IPS-15b (cell line): ENCODE measurements at regions not wholly inside any gene's neighbourhood (a gene's known extent, or its start where the extent isn't known, plus 50 kb on each side); places are given as distances from the start of the nearest gene placed in this dataset.
A peak's percentile ranks its signal among the peaks of the same experiment; 100 is the strongest.
"Not testable (repeated sequence)": the region's sequence is repeated elsewhere in the genome, so short reads cannot be mapped to it uniquely, and the experiment has no call there.

Experiments used
- H3K27me3 ChIP-seq: one replicate; pipeline ENCODE4 v1.6.1; 2013; ENCODE audit warnings: low read length; ENCODE audit not compliant: control insufficient read depth, insufficient read depth
- H3K36me3 ChIP-seq: one replicate; pipeline ENCODE4 v1.6.1; 2013; ENCODE audit warnings: low read length; ENCODE audit not compliant: control insufficient read depth, insufficient read depth
- H3K4me1 ChIP-seq: one replicate; pipeline ENCODE4 v1.6.1; 2013; ENCODE audit warnings: mild to moderate bottlenecking, low read length; ENCODE audit not compliant: control insufficient read depth, insufficient read depth
- H3K4me3 ChIP-seq: one replicate; pipeline ENCODE4 v1.5.1; 2013; ENCODE audit warnings: low read depth, low read length
- H3K9ac ChIP-seq: one replicate; pipeline ENCODE4 v1.6.1; 2013; ENCODE audit warnings: low read depth, mild to moderate bottlenecking, low read length
- H3K9me3 ChIP-seq: one replicate; pipeline ENCODE4 v1.6.1; 2013; ENCODE audit warnings: mild to moderate bottlenecking, low read length; ENCODE audit not compliant: control insufficient read depth, insufficient read depth

DNA sequence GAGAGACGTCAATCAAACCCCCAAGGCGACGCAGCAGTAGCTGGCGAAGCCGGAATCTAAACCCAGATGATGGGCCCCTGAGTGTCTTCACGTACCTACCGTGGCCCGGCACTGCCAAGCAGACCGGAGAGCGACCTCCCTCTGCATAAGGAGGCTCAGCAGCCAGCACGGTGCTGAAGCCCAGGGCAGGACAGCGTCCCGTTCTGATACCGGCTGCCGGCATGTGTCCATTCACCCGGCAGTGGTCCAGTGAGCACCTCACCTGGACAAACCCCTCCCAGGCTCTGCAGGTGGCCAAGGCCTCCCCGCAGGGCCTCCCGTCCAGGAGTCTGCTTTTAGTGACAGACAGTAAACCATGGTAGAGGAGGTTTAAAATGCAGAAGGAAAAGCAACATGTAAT lies 142.0 kb downstream of the BRD1 start:
- H3K4me3 ChIP-seq: no peak overlapping the region
- H3K27me3 ChIP-seq: no peaks in the 10 kb centered on the region
- no peaks in the 10 kb centered on the region for H3K4me1 ChIP-seq
- H3K9me3 ChIP-seq: no peaks in the 10 kb centered on the region
- no peaks in the 10 kb centered on the region for H3K36me3 ChIP-seq
- no peak overlapping the region for H3K9ac ChIP-seq

DNA sequence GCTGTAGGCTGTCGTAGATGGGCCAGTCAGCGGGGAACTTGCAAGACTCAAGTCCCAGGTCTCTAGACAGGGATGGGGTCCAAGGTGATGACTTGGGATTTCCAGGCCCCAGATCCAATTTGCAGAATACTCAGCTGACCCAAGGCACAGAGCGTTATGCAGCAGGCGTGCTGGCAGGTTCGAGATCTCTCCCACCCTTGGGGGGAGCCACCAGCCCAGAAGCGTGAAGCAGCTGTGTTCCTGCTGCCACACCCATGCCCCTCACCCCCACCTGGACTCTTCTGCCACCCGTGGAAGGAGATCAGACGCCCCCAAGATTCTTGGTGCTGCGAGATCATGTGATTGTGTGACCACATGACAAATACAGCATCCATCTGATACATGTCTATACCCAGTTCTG lies 142.6 kb downstream of the BRD1 start:
- no peaks in the 10 kb centered on the region for H3K36me3 ChIP-seq
- H3K9me3 ChIP-seq: no peaks in the 10 kb centered on the region
- H3K4me3 ChIP-seq: no peak overlapping the region
- no peak overlapping the region for H3K9ac ChIP-seq
- H3K4me1 ChIP-seq: no peaks in the 10 kb centered on the region
- H3K27me3 ChIP-seq: no peaks in the 10 kb centered on the region

DNA sequence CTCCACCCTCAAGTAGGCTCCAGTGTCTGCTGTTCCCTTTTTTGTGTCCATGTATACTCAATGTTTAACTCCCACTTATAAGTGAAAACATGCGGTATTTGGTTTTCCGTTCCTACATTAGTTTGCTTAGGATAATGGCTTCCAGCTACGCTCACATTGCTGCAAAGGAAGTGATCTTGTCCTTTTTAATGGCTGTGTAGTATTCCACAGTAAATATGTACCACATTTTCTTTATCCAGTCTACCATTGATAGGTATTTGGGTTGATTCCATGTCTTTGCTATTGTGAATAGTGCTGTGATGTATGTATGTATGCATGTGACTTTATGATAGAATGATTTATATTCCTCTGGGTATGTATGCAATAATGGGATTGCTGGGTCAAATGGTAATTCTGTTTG lies 144.6 kb downstream of the BRD1 start:
- no peaks in the 10 kb centered on the region for H3K27me3 ChIP-seq

DNA sequence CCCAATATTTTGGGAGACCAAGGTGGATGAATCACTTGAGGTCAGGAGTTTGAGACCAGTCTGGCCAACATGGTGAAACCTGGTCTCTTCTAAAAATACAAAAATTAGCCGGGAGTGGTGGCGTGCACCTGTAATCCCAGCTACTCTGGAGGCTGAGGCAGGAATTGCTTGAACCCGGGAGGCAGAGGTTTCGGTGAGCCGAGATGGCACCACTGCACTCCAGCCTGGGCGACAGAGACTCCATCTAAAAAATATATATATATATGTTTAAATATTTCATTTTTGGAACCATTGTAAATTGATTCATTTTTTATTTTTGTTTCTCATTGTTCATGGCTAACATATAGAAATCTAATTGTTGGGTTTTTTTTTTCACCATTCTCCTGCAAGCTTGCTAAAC lies 146.9 kb downstream of the BRD1 start:
- not testable (repeated sequence) for H3K27me3 ChIP-seq, H3K9me3 ChIP-seq, H3K4me3 ChIP-seq, H3K36me3 ChIP-seq, H3K4me1 ChIP-seq, H3K9ac ChIP-seq

More for the DNA sequence above, 144.6 kb downstream of the BRD1 start:
- Histone ChIP-seq H3K36me3 (no peaks in the 10 kb centered on the region), H3K9ac (no peak overlapping the region), H3K4me1 (no peaks in the 10 kb centered on the region), H3K9me3 (no peaks in the 10 kb centered on the region), H3K4me3 (no peak overlapping the region)

DNA sequence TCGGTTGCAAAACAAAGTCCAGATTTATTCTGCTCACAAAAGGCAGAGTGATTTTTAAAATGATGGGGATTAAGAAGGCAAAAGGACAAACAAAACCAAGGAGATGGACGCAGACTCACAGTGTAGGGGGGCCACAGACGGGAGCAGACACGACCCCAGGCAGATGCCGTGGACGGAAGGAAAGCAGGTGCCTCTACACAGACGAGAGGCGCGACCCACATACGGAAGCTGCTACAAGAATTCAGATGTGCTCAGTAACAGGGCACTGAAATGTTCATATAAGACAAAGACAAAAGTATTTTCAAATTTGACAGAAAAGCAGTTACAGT lies 148.9 kb downstream of the BRD1 start:
- no peaks in the 10 kb centered on the region for H3K36me3 ChIP-seq
- no peak overlapping the region for H3K4me3 ChIP-seq
- no peaks in the 10 kb centered on the region for H3K9me3 ChIP-seq
- no peaks in the 10 kb centered on the region for H3K4me1 ChIP-seq
- H3K9ac ChIP-seq: no peak overlapping the region
- peaks cover 6% of the 10 kb centered on the region for H3K27me3 ChIP-seq

DNA sequence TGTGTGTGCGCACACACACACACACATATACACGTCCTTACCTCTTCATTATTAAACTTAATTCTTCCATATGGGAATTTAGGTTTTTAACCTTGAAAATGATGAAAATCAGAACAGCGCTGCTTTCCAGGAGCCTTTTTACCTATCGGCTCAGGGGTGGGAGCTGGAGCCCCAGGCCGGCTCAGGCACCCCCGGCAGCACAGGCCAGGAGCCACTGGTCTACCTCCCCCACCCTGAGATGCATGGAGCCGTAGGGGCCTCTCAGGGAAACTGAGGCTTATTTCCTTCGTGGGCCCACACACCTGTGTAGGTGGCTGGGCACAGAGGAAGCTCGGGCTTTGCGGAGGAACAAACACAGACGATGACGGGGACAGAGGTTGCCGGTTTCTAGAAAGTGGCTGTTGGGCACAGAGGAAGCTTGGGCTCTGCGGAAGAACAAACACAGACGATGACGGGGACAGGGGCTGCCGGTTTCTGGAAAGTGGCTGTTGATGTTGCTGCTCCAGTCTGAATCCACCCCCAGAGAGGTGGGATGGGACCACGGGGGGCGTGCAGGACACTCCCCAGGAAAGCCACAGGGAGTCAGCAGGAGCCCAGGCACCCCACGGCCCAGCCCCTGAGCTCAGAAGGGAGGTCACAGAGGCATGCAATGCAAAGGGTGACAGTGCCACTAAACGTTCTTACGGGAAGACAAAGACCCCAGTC lies 149.4 kb downstream of the BRD1 start:
- Histone ChIP-seq H3K9ac (no peak overlapping the region), H3K9me3 (no peaks in the 10 kb centered on the region), H3K4me1 (no peaks in the 10 kb centered on the region), H3K4me3 (no peak overlapping the region), H3K36me3 (no peaks in the 10 kb centered on the region), H3K27me3 (peaks cover 8% of the 10 kb centered on the region)

DNA sequence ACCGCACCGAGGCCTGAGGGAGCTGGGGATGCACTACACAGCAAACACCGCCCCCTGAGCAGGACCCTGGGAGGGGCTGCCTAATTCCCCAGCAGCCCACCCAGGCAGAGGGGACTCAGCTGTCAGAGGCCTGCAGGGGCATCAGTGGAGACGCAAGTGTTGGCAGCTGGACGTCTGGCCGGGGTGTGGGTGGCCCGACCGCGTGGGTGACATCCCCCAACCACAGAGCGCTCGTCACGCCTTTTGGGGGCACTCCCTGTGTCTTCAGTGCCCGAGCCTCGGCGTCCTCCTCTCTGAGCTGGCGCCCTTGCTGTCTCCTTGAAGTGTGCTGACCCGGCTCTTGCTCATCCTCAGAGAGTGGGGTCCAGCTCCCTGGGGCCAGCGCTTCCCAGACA lies 150.2 kb downstream of the BRD1 start:
- Histone ChIP-seq H3K4me1 (no peaks in the 10 kb centered on the region), H3K9ac (no peak overlapping the region), H3K36me3 (no peaks in the 10 kb centered on the region), H3K9me3 (no peaks in the 10 kb centered on the region), H3K4me3 (no peak overlapping the region), H3K27me3 (peaks cover 14% of the 10 kb centered on the region)

DNA sequence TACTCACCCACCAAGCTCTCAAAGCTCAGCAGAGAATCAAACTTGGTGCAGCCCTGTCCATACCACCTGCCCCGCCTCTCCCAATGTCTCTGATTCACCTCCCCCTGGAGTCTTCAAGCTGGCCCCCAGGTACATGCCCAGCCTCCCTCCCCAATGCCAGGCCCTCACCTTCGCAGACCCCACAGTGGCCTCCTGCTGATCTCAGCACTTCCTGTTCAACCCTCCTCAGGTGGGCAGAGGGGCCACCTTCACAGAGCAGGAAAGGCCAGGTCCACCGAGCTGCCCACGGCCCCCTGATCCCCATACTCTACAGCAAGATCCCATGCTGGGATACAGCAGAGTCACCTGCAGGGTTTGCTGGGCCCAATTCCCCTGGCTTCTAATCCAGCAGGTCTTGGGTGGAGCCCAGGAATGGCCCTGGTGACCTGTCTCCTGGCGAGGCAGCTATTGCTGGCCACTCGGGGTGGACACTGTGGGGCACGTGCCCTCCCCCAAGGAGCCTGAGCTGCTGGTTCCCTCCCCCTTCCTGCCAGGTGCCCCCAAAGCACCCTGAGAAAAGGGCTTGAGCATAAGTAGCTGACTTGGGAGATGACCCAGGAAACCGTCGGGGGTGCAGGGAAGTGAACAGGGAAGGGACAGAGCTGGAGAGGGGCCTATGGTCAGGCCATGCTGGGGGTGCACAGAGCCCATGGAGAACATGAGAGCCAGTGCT lies 150.7 kb downstream of the BRD1 start:
- Histone ChIP-seq H3K9ac (no peak overlapping the region), H3K36me3 (no peaks in the 10 kb centered on the region), H3K27me3 (peaks cover 18% of the 10 kb centered on the region), H3K9me3 (no peaks in the 10 kb centered on the region), H3K4me3 (no peak overlapping the region), H3K4me1 (no peaks in the 10 kb centered on the region)

DNA sequence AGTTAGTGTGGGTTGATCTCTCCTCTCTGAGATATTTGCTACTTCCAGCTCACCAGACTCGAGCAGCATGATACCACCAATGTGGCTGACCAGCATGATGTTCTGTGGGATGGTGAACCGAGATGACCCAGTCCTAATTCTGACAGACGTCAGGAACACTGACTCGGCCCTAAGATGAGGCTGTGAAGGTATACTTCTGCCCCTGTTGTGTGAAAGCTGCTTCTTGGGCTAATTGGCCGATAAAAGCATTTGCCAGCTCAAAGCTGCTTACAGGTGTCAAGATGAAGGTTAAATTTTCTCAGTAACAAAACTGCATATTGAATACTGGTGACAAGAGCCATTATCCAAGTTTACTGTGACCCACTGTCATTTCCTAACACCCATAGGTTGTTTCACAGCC lies 151.4 kb downstream of the BRD1 start:
- H3K27me3 ChIP-seq: peaks cover 25% of the 10 kb centered on the region
- H3K9ac ChIP-seq: no peak overlapping the region
- H3K4me1 ChIP-seq: peaks cover under 1% of the 10 kb centered on the region
- no peak overlapping the region for H3K4me3 ChIP-seq
- H3K9me3 ChIP-seq: no peaks in the 10 kb centered on the region
- no peaks in the 10 kb centered on the region for H3K36me3 ChIP-seq

DNA sequence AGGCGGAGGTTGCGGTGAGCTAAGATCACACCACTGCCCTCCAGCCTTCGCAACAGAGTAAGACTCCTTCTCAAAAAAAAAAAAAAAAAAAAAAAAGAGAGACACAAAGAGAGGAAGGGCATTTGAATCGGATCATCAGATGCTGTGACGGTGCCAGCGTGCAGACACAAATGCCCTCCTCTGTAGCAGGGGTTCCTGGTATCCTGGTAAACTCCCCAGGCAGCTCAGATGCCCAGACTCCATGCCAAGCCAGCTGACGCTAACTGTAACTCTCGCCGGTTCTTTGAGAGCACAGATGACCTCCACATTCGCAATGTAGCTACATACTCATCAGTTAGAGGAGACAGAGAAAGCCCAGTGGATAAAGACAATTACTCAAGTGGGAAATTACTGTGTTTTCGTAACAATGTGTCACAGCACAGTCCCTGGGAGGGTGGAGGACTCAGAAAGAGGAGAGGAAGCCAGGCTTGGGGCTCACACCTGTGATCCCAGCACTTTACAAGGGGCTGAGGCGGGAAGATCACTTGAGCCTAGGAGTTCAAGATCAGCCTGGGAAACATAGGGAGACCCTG lies 153.1 kb downstream of the BRD1 start:
- H3K4me3 ChIP-seq: no peak overlapping the region
- H3K36me3 ChIP-seq: no peaks in the 10 kb centered on the region
- H3K4me1 ChIP-seq: peaks cover 2% of the 10 kb centered on the region
- no peak overlapping the region for H3K9ac ChIP-seq
- H3K27me3 ChIP-seq: peaks cover 35% of the 10 kb centered on the region
- H3K9me3 ChIP-seq: no peaks in the 10 kb centered on the region

DNA sequence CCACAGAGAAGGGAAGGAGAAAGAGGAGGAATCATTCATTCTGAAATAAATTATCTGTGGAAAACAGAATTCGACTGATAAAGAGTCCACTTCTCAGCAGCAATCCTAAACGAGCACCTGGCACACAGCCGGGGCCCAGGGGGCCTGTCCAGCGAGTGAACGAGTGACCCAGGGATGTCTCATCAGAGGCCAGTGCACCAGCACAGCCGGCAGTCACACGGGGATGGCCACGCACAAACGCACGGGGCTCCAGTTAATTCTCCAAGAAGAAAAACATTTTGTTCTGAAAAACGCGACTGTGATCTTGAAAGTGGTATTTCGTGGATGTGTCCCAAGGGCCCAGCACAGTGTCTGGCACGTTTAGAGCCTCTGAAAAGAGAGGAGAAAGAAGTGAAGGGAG lies 154.6 kb downstream of the BRD1 start:
- peaks cover 46% of the 10 kb centered on the region for H3K27me3 ChIP-seq
- H3K36me3 ChIP-seq: no peaks in the 10 kb centered on the region
- no peak overlapping the region for H3K4me3 ChIP-seq
- H3K9me3 ChIP-seq: no peaks in the 10 kb centered on the region
- no peak overlapping the region for H3K9ac ChIP-seq
- H3K4me1 ChIP-seq: peaks cover 2% of the 10 kb centered on the region

DNA sequence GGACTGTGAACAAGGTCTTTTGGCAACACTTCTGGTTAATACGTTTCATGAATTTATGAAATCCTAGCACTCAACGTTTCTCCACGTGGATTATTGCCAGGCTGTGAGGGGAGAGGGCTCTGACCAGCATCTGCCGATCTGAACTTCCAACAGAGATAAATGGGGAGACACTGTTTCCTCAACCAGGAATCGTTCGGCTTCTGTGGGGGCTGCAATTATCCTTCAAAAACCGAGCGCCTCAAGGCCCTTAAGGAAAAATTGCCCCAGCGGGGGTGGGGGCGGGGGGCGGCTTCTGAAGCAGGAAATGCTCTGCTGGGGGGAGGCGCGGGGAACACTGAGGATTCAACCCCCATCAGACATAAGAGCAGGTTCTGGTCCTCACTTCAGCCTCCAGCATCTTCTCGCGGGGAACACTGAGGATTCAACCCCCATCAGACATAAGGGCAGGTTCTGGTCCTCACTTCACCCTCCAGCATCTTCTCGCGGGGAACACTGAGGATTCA lies 155.6 kb downstream of the BRD1 start:
- Histone ChIP-seq H3K27me3 (peaks cover 46% of the 10 kb centered on the region), H3K9ac (no peak overlapping the region), H3K9me3 (no peaks in the 10 kb centered on the region), H3K4me1 (peaks cover 2% of the 10 kb centered on the region), H3K4me3 (peak overlapping the region; percentile 47), H3K36me3 (no peaks in the 10 kb centered on the region)
